DND-41 (cell line): ENCODE measurements at regions not wholly inside any gene's neighbourhood (a gene's known extent, or its start where the extent isn't known, plus 50 kb on each side); places are given as distances from the start of the nearest gene placed in this dataset.
"Not testable (repeated sequence)": the region's sequence is repeated elsewhere in the genome, so short reads cannot be mapped to it uniquely, and the experiment has no call there.

Source experiments
- ATAC-seq: fragments of 200-7000 bp; cut with Tn5 transposase; 3 replicates; pipeline ENCODE4 v1.9.1; 2021; ENCODE audit warnings: low read depth; ENCODE audit not compliant: insufficient read depth
- DNase-seq: peaks from one replicate; pipeline ENCODE4 v3.0.0-alpha.2; 2020
- H2AFZ ChIP-seq: 2 replicates; pipeline ENCODE4 v1.6.0; 2012; ENCODE audit warnings: low read depth, low read length
- H3K27ac ChIP-seq: 2 replicates; pipeline ENCODE4 v1.5.1; 2012; ENCODE audit warnings: low read length, inconsistent platforms
- H3K27me3 ChIP-seq: fragments of 200-600 bp; sonication (generic); 2 replicates; pipeline ENCODE4 v1.6.0; 2012; ENCODE audit warnings: low read length, mild to moderate bottlenecking, inconsistent platforms; ENCODE audit not compliant: insufficient read depth, poor library complexity
- H3K36me3 ChIP-seq: 2 replicates; pipeline ENCODE4 v1.5.1; 2012; ENCODE audit warnings: low read length, inconsistent platforms; ENCODE audit not compliant: insufficient read depth
- H3K4me1 ChIP-seq: 2 replicates; pipeline ENCODE4 v1.5.1; 2012; ENCODE audit warnings: mild to moderate bottlenecking, low read length; ENCODE audit not compliant: insufficient read depth
- H3K4me2 ChIP-seq: 2 replicates; pipeline ENCODE4 v1.6.0; 2012; ENCODE audit warnings: mild to moderate bottlenecking, moderate library complexity, low read length, inconsistent platforms; ENCODE audit not compliant: insufficient read depth
- H3K4me3 ChIP-seq, 2 experiments: fragments of 200-600 bp in 1 of 2; shearing (Covaris generic) in 1 of 2; 2 replicates each; pipeline ENCODE4 v1.5.1; 2012 to 2016; ENCODE audit warnings: inconsistent platforms in 2 of 2, low read length in 2 of 2, mild to moderate bottlenecking in 2 of 2, low read depth in 1 of 2, moderate library complexity in 1 of 2
- H3K79me2 ChIP-seq: 2 replicates; pipeline ENCODE4 v1.6.0; 2012; ENCODE audit warnings: low read length, inconsistent platforms; ENCODE audit not compliant: insufficient read depth
- H3K9ac ChIP-seq: 2 replicates; pipeline ENCODE4 v1.6.0; 2012; ENCODE audit warnings: low read depth, mild to moderate bottlenecking, inconsistent platforms, low read length, moderate library complexity
- H3K9me3 ChIP-seq: 2 replicates; pipeline ENCODE4 v1.5.1; 2012; ENCODE audit warnings: low read length, moderate library complexity, mild to moderate bottlenecking, inconsistent platforms; ENCODE audit not compliant: insufficient read depth, severe bottlenecking
- H4K20me1 ChIP-seq: 2 replicates; pipeline ENCODE4 v1.6.0; 2012; ENCODE audit warnings: low read length; ENCODE audit not compliant: insufficient read depth
- CTCF ChIP-seq: IDR thresholded peaks from 2 replicates; pipeline ENCODE4 v1.5.1; 2012; ENCODE audit warnings: borderline replicate concordance, low read length, moderate library complexity, mild to moderate bottlenecking; ENCODE audit not compliant: poor library complexity, severe bottlenecking; ENCODE audit errors: extremely low read depth
- EZH2 ChIP-seq: IDR thresholded peaks from 3 replicates; pipeline ENCODE4 v1.6.1; 2012; ENCODE audit warnings: borderline replicate concordance, low read depth, mild to moderate bottlenecking, moderate library complexity, low read length, inconsistent platforms; ENCODE audit not compliant: severe bottlenecking

- no peaks in the 10 kb centered on the region for H3K36me3 ChIP-seq
- H3K27ac ChIP-seq: no peak overlapping the region
- ATAC-seq (no peak), DNase-seq (no peak)
- H3K4me2 ChIP-seq: no peak overlapping the region
- no peaks in the 10 kb centered on the region for H3K27me3 ChIP-seq
- H3K9ac ChIP-seq: no peak overlapping the region
- H3K4me3 ChIP-seq: no peak overlapping the region
- H3K4me1 ChIP-seq: no peaks in the 10 kb centered on the region; the same call in 1 of the 2 replicates
- no peaks in the 10 kb centered on the region for H3K9me3 ChIP-seq
- no peaks in the 10 kb centered on the region for H3K79me2 ChIP-seq
- H2AFZ ChIP-seq: no peak overlapping the region
- TF ChIP-seq EZH2: no peak
- TF ChIP-seq CTCF: no peak
- H4K20me1 ChIP-seq: no peaks in the 10 kb centered on the region
Observed at GRCh38 chr15:24848050-24848449, 106.7 kb upstream of the SNRPN start.

- Histone ChIP-seq H3K4me3 (no peak overlapping the region), H3K9ac (no peak overlapping the region), H3K27ac (no peak overlapping the region), H2AFZ (no peak overlapping the region), H3K9me3 (no peaks in the 10 kb centered on the region), H3K4me1 (no peaks in the 10 kb centered on the region), H3K4me2 (no peak overlapping the region), H3K27me3 (no peaks in the 10 kb centered on the region), H3K79me2 (no peaks in the 10 kb centered on the region), H3K36me3 (no peaks in the 10 kb centered on the region), H4K20me1 (no peaks in the 10 kb centered on the region)
- ATAC-seq (no peak), DNase-seq (no peak)
- TF ChIP-seq EZH2 (no peak), CTCF (no peak)
Observed at GRCh38 chr15:24856397-24857390, 98.1 kb upstream of the SNRPN start.

- Histone ChIP-seq H3K9ac (no peak overlapping the region), H3K79me2 (no peaks in the 10 kb centered on the region), H2AFZ (no peak overlapping the region), H3K4me1 (peaks cover 2% of the 10 kb centered on the region; the same call in 1 of the 2 replicates), H3K27me3 (no peaks in the 10 kb centered on the region), H3K36me3 (no peaks in the 10 kb centered on the region), H3K4me2 (no peak overlapping the region), H4K20me1 (no peaks in the 10 kb centered on the region), H3K9me3 (no peaks in the 10 kb centered on the region), H3K27ac (no peak overlapping the region), H3K4me3 (no peak overlapping the region)
- DNase-seq (no peak), ATAC-seq (no peak)
- TF ChIP-seq EZH2 (no peak), CTCF (no peak)
Observed at GRCh38 chr15:24857763-24858162, 97.0 kb upstream of the SNRPN start.

- H3K79me2 ChIP-seq, H3K9me3 ChIP-seq, H3K36me3 ChIP-seq, H3K27ac ChIP-seq, DNase-seq, ATAC-seq, H4K20me1 ChIP-seq, H3K9ac ChIP-seq, H3K4me2 ChIP-seq, H3K27me3 ChIP-seq, H3K4me3 ChIP-seq, H2AFZ ChIP-seq, H3K4me1 ChIP-seq: not testable (repeated sequence)
Observed at GRCh38 chr15:24858183-24858582, 96.6 kb upstream of the SNRPN start.
